CD4-positive, alpha-beta T cell treated with Interleukin-12 subunit alpha and Interleukin-12 subunit beta, for 1 hour (primary cell): ENCODE measurements at regions not wholly inside any gene's neighbourhood (a gene's known extent, or its start where the extent isn't known, plus 50 kb on each side); places are given as distances from the start of the nearest gene placed in this dataset.
"Not testable (repeated sequence)": the region's sequence is repeated elsewhere in the genome, so short reads cannot be mapped to it uniquely, and the experiment has no call there.

Experiments used
- DNase-seq: peaks from one replicate; pipeline ENCODE4 v3.0.0-alpha.2; 2020

GRCh38 chr2:8376603-8377410 lies 305.0 kb upstream of the ID2 start:
- no peak for DNase-seq

GRCh38 chr2:8378016-8378810 lies 303.6 kb upstream of the ID2 start:
- DNase-seq: peak; percentile 13

GRCh38 chr2:8379128-8379527 lies 302.7 kb upstream of the ID2 start:
- DNase-seq: no peak

GRCh38 chr2:8379549-8379948 lies 302.3 kb upstream of the ID2 start:
- DNase-seq: no peak

- DNase-seq: no peak
These were observed 301.8 kb upstream of the ID2 start for GRCh38 chr2:8380026-8380425.

GRCh38 chr2:8380566-8380965 lies 301.3 kb upstream of the ID2 start:
- DNase-seq: no peak

- no peak for DNase-seq
These were observed 299.4 kb upstream of the ID2 start for GRCh38 chr2:8382485-8382884.

GRCh38 chr2:8386748-8387147 lies 295.1 kb upstream of the ID2 start:
- not testable (repeated sequence) for DNase-seq

- no peak for DNase-seq
These were observed 293.1 kb upstream of the ID2 start for GRCh38 chr2:8388781-8389180.

GRCh38 chr2:8389431-8390108 lies 292.3 kb upstream of the ID2 start:
- DNase-seq: no peak

GRCh38 chr2:8391126-8391525 lies 290.7 kb upstream of the ID2 start:
- no peak for DNase-seq

GRCh38 chr2:8391584-8391983 lies 290.3 kb upstream of the ID2 start:
- no peak for DNase-seq

- DNase-seq: no peak
These were observed 289.6 kb upstream of the ID2 start for GRCh38 chr2:8392098-8392866.

GRCh38 chr2:8393506-8393905 lies 288.4 kb upstream of the ID2 start:
- DNase-seq: no peak

GRCh38 chr2:8394131-8394530 lies 287.7 kb upstream of the ID2 start:
- no peak for DNase-seq

- DNase-seq: no peak
These were observed 287.1 kb upstream of the ID2 start for GRCh38 chr2:8394569-8395359.

GRCh38 chr2:8395718-8396117 lies 286.1 kb upstream of the ID2 start:
- no peak for DNase-seq

- no peak for DNase-seq
These were observed 283.7 kb upstream of the ID2 start for GRCh38 chr2:8398040-8398668.

GRCh38 chr2:8399731-8400130 lies 282.1 kb upstream of the ID2 start:
- DNase-seq: no peak

- no peak for DNase-seq
These were observed 281.7 kb upstream of the ID2 start for GRCh38 chr2:8400196-8400595.

GRCh38 chr2:8402222-8402621 lies 279.6 kb upstream of the ID2 start:
- DNase-seq: no peak

- DNase-seq: no peak
These were observed 278.0 kb upstream of the ID2 start for GRCh38 chr2:8403876-8404275.
